SK-N-SH (cell line): ENCODE measurements at regions not wholly inside any gene's neighbourhood (a gene's known extent, or its start where the extent isn't known, plus 50 kb on each side); places are given as distances from the start of the nearest gene placed in this dataset.
A peak's percentile ranks its signal among the peaks of the same experiment; 100 is the strongest.

ENCODE experiments used
- CTCF ChIA-PET: fragments of 300-600, 350-600 bp; formaldehyde crosslinking; extraction: SDS; loops from one replicate; lab custom pipeline; 2021; lab: Yijun Ruan, JAX
- POLR2A ChIA-PET: fragments of 350-600 bp; sonication (Branson Sonifier 250); formaldehyde crosslinking; extraction: SDS; loops from one replicate; lab custom pipeline; 2020; ENCODE audit warnings: antibody characterized with exemption, inconsistent platforms; lab: Yijun Ruan, JAX
- DNase-seq: peaks from one replicate; pipeline ENCODE4 v3.0.0; 2012
- H2AFZ ChIP-seq: fragments of 200-600 bp; sonication (generic); 2 replicates; pipeline ENCODE4 v1.8.1; 2016; ENCODE audit warnings: antibody characterized with exemption, mild to moderate bottlenecking, low read depth
- H3F3A ChIP-seq: fragments of 200-600 bp; sonication (generic); replicated peaks from 2 replicates; pipeline ENCODE3; 2016; ENCODE audit warnings: antibody characterized with exemption, mild to moderate bottlenecking; ENCODE audit not compliant: insufficient read depth
- H3K27ac ChIP-seq, 2 experiments: fragments of 200-500 bp in 1 of 2; fragments of 200-600 bp in 1 of 2; sonication (Bioruptor generic) in 1 of 2; sonication (generic), shearing (Covaris generic) in 1 of 2; 2 replicates each; pipeline versions ENCODE4 v1.5.1 to v1.6.1; 2014 to 2016; ENCODE audit warnings: low read depth in 2 of 2, inconsistent platforms in 1 of 2, low read length in 1 of 2, mild to moderate bottlenecking in 1 of 2, mixed read lengths in 1 of 2
- H3K27me3 ChIP-seq: fragments of 200-600 bp; sonication (generic), shearing (Covaris generic); 2 replicates; pipeline ENCODE4 v1.6.1; 2016; ENCODE audit warnings: mixed run types; ENCODE audit not compliant: insufficient read depth
- H3K36me3 ChIP-seq, 2 experiments: fragments of 200-500 bp in 1 of 2; fragments of 200-600 bp in 1 of 2; sonication (Bioruptor generic) in 1 of 2; sonication (generic) in 1 of 2; replicated peaks in 1 of 2; 2 replicates each; pipeline versions ENCODE3 to v1.5.1; 2014 to 2016; ENCODE audit warnings: low read length in 1 of 2, mild to moderate bottlenecking in 1 of 2; ENCODE audit not compliant: insufficient read depth in 2 of 2, control insufficient read depth in 1 of 2
- H3K4me1 ChIP-seq, 2 experiments: fragments of 200-500 bp in 1 of 2; fragments of 200-600 bp in 1 of 2; sonication (Bioruptor generic) in 1 of 2; sonication (generic), shearing (Covaris generic) in 1 of 2; 2 replicates each; pipeline versions ENCODE4 v1.5.1 to v1.6.1; 2014 to 2016; ENCODE audit warnings: low read depth in 1 of 2, low read length in 1 of 2, mixed run types in 1 of 2; ENCODE audit not compliant: insufficient read depth in 2 of 2, control insufficient read depth in 1 of 2
- H3K4me2 ChIP-seq: fragments of 200-600 bp; sonication (generic), shearing (Covaris generic); 2 replicates; pipeline ENCODE4 v1.6.1; 2017; ENCODE audit warnings: mixed run types
- H3K4me3 ChIP-seq, 2 experiments: fragments of 200-500 bp in 1 of 2; fragments of 200-600 bp in 1 of 2; sonication (Bioruptor generic) in 1 of 2; sonication (generic), shearing (Covaris generic) in 1 of 2; 2 replicates each; pipeline versions ENCODE4 v1.5.1 to v1.8.1; 2014 to 2016; ENCODE audit warnings: low read depth in 2 of 2, inconsistent platforms in 1 of 2, low read length in 1 of 2, mild to moderate bottlenecking in 1 of 2, mixed read lengths in 1 of 2, moderate library complexity in 1 of 2
- H3K79me2 ChIP-seq: fragments of 200-600 bp; sonication (generic); 2 replicates; pipeline ENCODE4 v1.8.1; 2017; ENCODE audit warnings: mild to moderate bottlenecking; ENCODE audit not compliant: insufficient read depth
- H3K9ac ChIP-seq: fragments of 200-600 bp; sonication (generic); 2 replicates; pipeline ENCODE4 v1.6.1; 2017; ENCODE audit warnings: mixed run types
- H3K9me2 ChIP-seq: fragments of 200-600 bp; sonication (generic); 2 replicates; pipeline ENCODE4 v1.6.1; 2017; ENCODE audit warnings: mixed run types
- H3K9me3 ChIP-seq: fragments of 200-600 bp; sonication (generic); 2 replicates; pipeline ENCODE4 v1.6.1; 2017; ENCODE audit warnings: mixed run types, mild to moderate bottlenecking, moderate library complexity
- H4K20me1 ChIP-seq: fragments of 200-600 bp; sonication (generic); 2 replicates; pipeline ENCODE4 v1.6.1; 2017; ENCODE audit warnings: mild to moderate bottlenecking, mixed run types; ENCODE audit not compliant: insufficient read depth
- ELF1 ChIP-seq: IDR thresholded peaks from 2 replicates; pipeline ENCODE4 v1.4.0; 2012
- EZH2phosphoT487 ChIP-seq: fragments of 200-600 bp; sonication (generic); IDR thresholded peaks from 2 replicates; pipeline ENCODE4 v1.6.1; 2017; ENCODE audit warnings: low read depth, mixed run types, mild to moderate bottlenecking, antibody characterized with exemption, moderate library complexity, borderline replicate concordance
- GABPA ChIP-seq: IDR thresholded peaks from 2 replicates; pipeline ENCODE4 v1.4.0; 2012; ENCODE audit warnings: low read depth, mild to moderate bottlenecking
- GATA2 ChIP-seq: sonication (generic); formaldehyde crosslinking; IDR thresholded peaks from 2 replicates; pipeline ENCODE4 v1.5.0; 2020; ENCODE audit warnings: mild to moderate bottlenecking, missing genetic modification reagents
- MAX ChIP-seq: IDR thresholded peaks from 2 replicates; pipeline ENCODE4 v1.4.0; 2012; ENCODE audit warnings: low read depth
- MEF2A ChIP-seq: IDR thresholded peaks from 2 replicates; pipeline ENCODE4 v1.4.0; 2012; ENCODE audit warnings: low read depth, borderline replicate concordance
- NRF1 ChIP-seq: IDR thresholded peaks from 2 replicates; pipeline ENCODE4 v1.6.1; 2012; ENCODE audit warnings: low read depth, mild to moderate bottlenecking, low read length
- POLR2AphosphoS5 ChIP-seq: IDR thresholded peaks from 2 replicates; pipeline ENCODE4 v1.6.1; 2012; ENCODE audit warnings: low read depth, low read length
- RFX5 ChIP-seq: IDR thresholded peaks from 2 replicates; pipeline ENCODE4 v1.6.1; 2012; ENCODE audit warnings: mild to moderate bottlenecking, improper control_type of control experiment, low read length
- SIN3A ChIP-seq: IDR thresholded peaks from 2 replicates; pipeline ENCODE4 v1.6.1; 2012; ENCODE audit warnings: low read depth, mild to moderate bottlenecking, low read length, moderate library complexity, borderline replicate concordance
- SMC3 ChIP-seq: IDR thresholded peaks from 2 replicates; pipeline ENCODE4 v1.6.1; 2012; ENCODE audit warnings: low read depth, low read length, improper control_type of control experiment
- YY1 ChIP-seq: IDR thresholded peaks from 2 replicates; pipeline ENCODE4 v1.4.0; 2012; ENCODE audit warnings: low read depth, mild to moderate bottlenecking
- WGBS: methylation state at CpG from one replicate; pipeline ENCODE4 v1.1.6; 2017; ENCODE audit warnings: low lambda C conversion rate; 5-methylcytosine and 5-hydroxymethylcytosine counted together

- no peaks in the 10 kb centered on the region for H3F3A ChIP-seq
- H2AFZ ChIP-seq = no peak overlapping the region
- ChIA-PET CTCF (interaction anchor here (0.9 to 11.6 kb wide), 17 partner anchors 11 to 280 kb away, joined by 3 to 243 read pairs (median 5); partner anchors contain the start of gene LBX1), POLR2A (no interaction called here)
- peaks cover 16% of the 10 kb centered on the region; the same call in 1 of the 2 replicates for H3K27me3 ChIP-seq
- no peak overlapping the region for H3K27ac ChIP-seq
- TF ChIP-seq SMC3 (no peak), NRF1 (no peak), MEF2A (no peak), GABPA (no peak), GATA2 (no peak), RFX5 (no peak), POLR2AphosphoS5 (no peak), SIN3A (no peak), EZH2phosphoT487 (no peak)
- H3K9ac ChIP-seq = no peak overlapping the region
- no peaks in the 10 kb centered on the region for H3K9me2 ChIP-seq
- whole genome bisulfite sequencing = 83% methylated on average over 10 of the region's 10 CpGs
- no peak for DNase-seq
- no peak overlapping the region for H3K4me2 ChIP-seq
- H3K36me3 ChIP-seq = no peaks in the 10 kb centered on the region
- H3K79me2 ChIP-seq = no peaks in the 10 kb centered on the region
- H3K4me3 ChIP-seq = no peak overlapping the region
- no peaks in the 10 kb centered on the region for H3K9me3 ChIP-seq
- H4K20me1 ChIP-seq = no peaks in the 10 kb centered on the region
- peaks cover 0 to 15% of the 10 kb centered on the region in 2 experiments; a peak in 1 of 4 replicates for H3K4me1 ChIP-seq
Measured at GRCh38 chr10:101290431-101290830, 61.2 kb upstream of the LBX1 start.

- Histone ChIP-seq H4K20me1 (no peaks in the 10 kb centered on the region), H3K27me3 (peaks cover 16% of the 10 kb centered on the region; the same call in 1 of the 2 replicates), H3K79me2 (no peaks in the 10 kb centered on the region), H3K9ac (no peak overlapping the region), H3F3A (no peaks in the 10 kb centered on the region), H2AFZ (0 out of 2 replicates have a peak overlapping the region, but pooled peaks have one; percentile 51), H3K4me3 (no peak overlapping the region), H3K9me2 (no peaks in the 10 kb centered on the region), H3K4me1 (peaks cover 0 to 15% of the 10 kb centered on the region in 2 experiments; a peak in 1 of 4 replicates), H3K9me3 (no peaks in the 10 kb centered on the region), H3K4me2 (peak overlapping the region; percentile 97; the same call in 1 of the 2 replicates), H3K36me3 (no peaks in the 10 kb centered on the region), H3K27ac (no peak overlapping the region)
- no peak for TF ChIP-seq MAX
- no peak for TF ChIP-seq YY1
- TF ChIP-seq MEF2A = no peak
- no peak for TF ChIP-seq ELF1
- POLR2A ChIA-PET = no interaction called here
- WGBS = 92% methylated on average over 8 of the region's 8 CpGs
- CTCF ChIA-PET = interaction anchor here (0.9 to 11.6 kb wide), 16 partner anchors 11 to 279 kb away, joined by 3 to 243 read pairs (median 6); no protein-coding TSS in a partner anchor
- DNase-seq = no peak
Measured at GRCh38 chr10:101290881-101291280, 61.6 kb upstream of the LBX1 start.
